H9 (cell line): ENCODE measurements at regions not wholly inside any gene's neighbourhood (a gene's known extent, or its start where the extent isn't known, plus 50 kb on each side); places are given as distances from the start of the nearest gene placed in this dataset.

ENCODE experiments used
- DNase-seq: peaks from one replicate; pipeline ENCODE4 v3.0.0-alpha.2; 2017
- H2AFZ ChIP-seq: one replicate; pipeline ENCODE4 v1.6.1; 2013; ENCODE audit warnings: mild to moderate bottlenecking, low read length, control low read depth, moderate library complexity
- H2AK5ac ChIP-seq: 2 replicates; pipeline ENCODE4 v1.6.1; 2013; ENCODE audit warnings: low read length, control low read depth, mixed read lengths; ENCODE audit not compliant: insufficient read length
- H2BK120ac ChIP-seq: one replicate; pipeline ENCODE4 v1.6.1; 2013; ENCODE audit warnings: low read depth, mild to moderate bottlenecking, low read length, control low read depth, inconsistent platforms; ENCODE audit not compliant: poor library complexity, severe bottlenecking
- H2BK12ac ChIP-seq: 2 replicates; pipeline ENCODE4 v1.6.1; 2013; ENCODE audit warnings: low read length, control low read depth, mixed read lengths, low read depth; ENCODE audit not compliant: insufficient read length
- H2BK15ac ChIP-seq: 2 replicates; pipeline ENCODE4 v1.6.1; 2013; ENCODE audit warnings: low read depth, low read length, control low read depth
- H2BK20ac ChIP-seq: one replicate; pipeline ENCODE4 v1.6.1; 2013; ENCODE audit warnings: low read depth, mild to moderate bottlenecking, low read length, control low read depth, inconsistent platforms; ENCODE audit not compliant: poor library complexity, severe bottlenecking
- H2BK5ac ChIP-seq: 2 replicates; pipeline ENCODE4 v1.6.1; 2013; ENCODE audit warnings: low read length, control low read depth, mixed read lengths; ENCODE audit not compliant: insufficient read length
- H3K14ac ChIP-seq: 2 replicates; pipeline ENCODE4 v1.6.1; 2013; ENCODE audit warnings: low read length, control low read depth; ENCODE audit not compliant: insufficient read depth
- H3K18ac ChIP-seq: 2 replicates; pipeline ENCODE4 v1.6.1; 2013; ENCODE audit warnings: low read depth, mild to moderate bottlenecking, mixed read lengths, low read length, control low read depth; ENCODE audit not compliant: insufficient read length
- H3K23ac ChIP-seq: 2 replicates; pipeline ENCODE4 v1.6.1; 2013; ENCODE audit warnings: low read length, control low read depth, mixed read lengths, low read depth; ENCODE audit not compliant: insufficient read length
- H3K23me2 ChIP-seq: 2 replicates; pipeline ENCODE4 v1.6.1; 2013; ENCODE audit warnings: low read depth, mild to moderate bottlenecking, mixed read lengths, low read length, control low read depth; ENCODE audit not compliant: insufficient read length, poor library complexity, severe bottlenecking
- H3K27ac ChIP-seq: 2 replicates; pipeline ENCODE4 v1.5.1; 2013; ENCODE audit warnings: low read length, control low read depth, mixed read lengths, low read depth; ENCODE audit not compliant: insufficient read length
- H3K27me3 ChIP-seq: 2 replicates; pipeline ENCODE4 v1.6.1; 2013; ENCODE audit warnings: low read length, control low read depth, inconsistent platforms; ENCODE audit not compliant: insufficient read depth
- H3K4ac ChIP-seq: 2 replicates; pipeline ENCODE4 v1.6.1; 2013; ENCODE audit warnings: low read depth, mild to moderate bottlenecking, control low read depth, inconsistent platforms, low read length, moderate library complexity
- H3K4me1 ChIP-seq: 2 replicates; pipeline ENCODE4 v1.6.1; 2013; ENCODE audit warnings: low read length, control low read depth, inconsistent platforms; ENCODE audit not compliant: insufficient read depth
- H3K4me2 ChIP-seq: 2 replicates; pipeline ENCODE4 v1.6.1; 2013; ENCODE audit warnings: low read length, control low read depth, mixed read lengths; ENCODE audit not compliant: insufficient read length, insufficient read depth
- H3K56ac ChIP-seq: 2 replicates; pipeline ENCODE4 v1.6.1; 2013; ENCODE audit warnings: low read depth, mild to moderate bottlenecking, mixed read lengths, low read length, control low read depth; ENCODE audit not compliant: insufficient read length
- H3K79me1 ChIP-seq: 2 replicates; pipeline ENCODE4 v1.6.1; 2013; ENCODE audit warnings: low read depth, mild to moderate bottlenecking, moderate library complexity, low read length, control low read depth, inconsistent platforms; ENCODE audit not compliant: insufficient read depth, poor library complexity, severe bottlenecking
- H3K79me2 ChIP-seq: 2 replicates; pipeline ENCODE4 v1.6.1; 2013; ENCODE audit warnings: low read length, control low read depth, inconsistent platforms; ENCODE audit not compliant: insufficient read depth
- H3K9ac ChIP-seq: 2 replicates; pipeline ENCODE4 v1.6.1; 2013; ENCODE audit warnings: low read length, control low read depth, mixed read lengths; ENCODE audit not compliant: insufficient read length; ENCODE audit errors: extremely low read depth
- H3K9me3 ChIP-seq: one replicate; pipeline ENCODE4 v1.6.1; 2013; ENCODE audit warnings: low read depth, low read length, inconsistent platforms; ENCODE audit not compliant: control insufficient read depth
- H3T11ph ChIP-seq: one replicate; pipeline ENCODE4 v1.6.1; 2013; ENCODE audit warnings: mild to moderate bottlenecking, low read length, control low read depth, inconsistent platforms
- H4K20me1 ChIP-seq: one replicate; pipeline ENCODE4 v1.6.1; 2013; ENCODE audit not compliant: control insufficient read depth, insufficient read length, insufficient read depth
- H4K5ac ChIP-seq: 2 replicates; pipeline ENCODE4 v1.6.1; 2013; ENCODE audit warnings: low read depth, mild to moderate bottlenecking, mixed read lengths, low read length, control low read depth; ENCODE audit not compliant: insufficient read length
- H4K8ac ChIP-seq: replicated peaks from 2 replicates; pipeline ENCODE4 v1.6.1; 2013; ENCODE audit warnings: low read length, control low read depth, mixed read lengths, low read depth; ENCODE audit not compliant: insufficient read length
- H4K91ac ChIP-seq: 2 replicates; pipeline ENCODE4 v1.6.1; 2013; ENCODE audit warnings: low read depth, mild to moderate bottlenecking, moderate library complexity, mixed read lengths, low read length, control low read depth; ENCODE audit not compliant: insufficient read length
- H3K27ac Mint-ChIP-seq, 3 experiments: 2 replicates in 2 of 3; 3 replicates in 1 of 3; pipeline ENCODE4 v1.8.0; 2020 to 2021; ENCODE audit warnings: mixed read lengths in 3 of 3, mild to moderate bottlenecking in 1 of 3, moderate library complexity in 1 of 3
- H3K27me3 Mint-ChIP-seq: 2 replicates; pipeline ENCODE4 v1.8.0; 2021; ENCODE audit warnings: low read depth, mild to moderate bottlenecking, moderate library complexity, mixed read lengths
- H3K36me3 Mint-ChIP-seq, 3 experiments: 2 replicates in 2 of 3; 3 replicates in 1 of 3; pipeline ENCODE4 v1.8.0; 2020 to 2021; ENCODE audit warnings: low read depth in 3 of 3, mixed read lengths in 3 of 3; ENCODE audit not compliant: insufficient read depth in 1 of 3
- H3K4me1 Mint-ChIP-seq, 2 experiments: 2 replicates each; pipeline ENCODE4 v1.8.0; 2020; ENCODE audit warnings: mixed read lengths in 2 of 2
- H3K4me3 Mint-ChIP-seq, 2 experiments: 2 replicates in 1 of 2; 3 replicates in 1 of 2; pipeline ENCODE4 v1.8.0; 2020 to 2021; ENCODE audit warnings: mild to moderate bottlenecking in 2 of 2, mixed read lengths in 2 of 2, moderate library complexity in 1 of 2
- H3K9me3 Mint-ChIP-seq, 2 experiments: 2 replicates in 1 of 2; 3 replicates in 1 of 2; pipeline ENCODE4 v1.8.0; 2020; ENCODE audit warnings: mild to moderate bottlenecking in 2 of 2, mixed read lengths in 2 of 2, moderate library complexity in 1 of 2
- WGBS: extraction: QIAGEN DNeasy Blood & Tissue Kit; methylation state at CpG from one replicate; pipeline ENCODE4 v1.1.7; 2013; ENCODE audit warnings: missing lambda C conversion rate, low lambda C conversion rate, mixed read lengths; ENCODE audit not compliant: insufficient read length; ENCODE audit errors: extremely low coverage; 5-methylcytosine and 5-hydroxymethylcytosine counted together
- TF ChIP-seq, protein P1 (sequence below): fragments of 200-600 bp; sonication (generic); conservative IDR thresholded peaks from 3 replicates; pipeline ENCODE4 v1.8.0; 2021; ENCODE audit warnings: antibody characterized with exemption, mild to moderate bottlenecking

DNA sequence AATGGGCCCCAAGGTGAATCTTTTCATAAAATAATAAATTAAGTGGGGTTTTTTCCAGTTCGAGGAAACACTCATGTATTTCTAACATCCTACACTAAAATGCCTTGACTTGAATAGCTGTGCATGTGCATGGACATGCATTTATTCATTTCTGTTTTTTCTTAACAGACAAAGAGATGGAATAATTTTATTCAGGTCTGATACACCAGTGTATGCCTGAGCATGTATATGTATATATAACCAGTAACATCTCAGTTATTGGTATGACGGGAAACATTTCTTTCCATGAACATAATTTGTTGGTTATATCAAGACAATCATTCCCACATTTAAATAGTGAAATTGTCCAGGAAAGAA lies 468.7 kb upstream of the TNP1 start:
- Histone ChIP-seq H2BK15ac (no peak overlapping the region), H2AK5ac (no peak overlapping the region), H3K23me2 (no peaks in the 10 kb centered on the region), H4K5ac (no peak overlapping the region), H3K4me2 (no peak overlapping the region), H3K18ac (no peak overlapping the region), H2BK12ac (no peak overlapping the region), H3K79me1 (no peaks in the 10 kb centered on the region), H3K27me3 (no peaks in the 10 kb centered on the region), H2AFZ (no peak overlapping the region), H3K14ac (no peak overlapping the region), H3K9ac (no peak overlapping the region), H3K27ac (no peak overlapping the region), H3K23ac (no peak overlapping the region), H3T11ph (no peak overlapping the region), H4K91ac (no peak overlapping the region), H2BK20ac (no peak overlapping the region), H4K8ac (no peak overlapping the region), H3K56ac (no peak overlapping the region), H2BK5ac (no peak overlapping the region), H3K79me2 (no peaks in the 10 kb centered on the region), H4K20me1 (no peaks in the 10 kb centered on the region), H3K4me1 (peaks cover 6% of the 10 kb centered on the region; the same call in 1 of the 2 replicates), H3K9me3 (no peaks in the 10 kb centered on the region), H2BK120ac (no peak overlapping the region), H3K4ac (no peak overlapping the region)
- no peak for DNase-seq
- no peaks in the 10 kb centered on the region; the same call in 1 of the 2 replicates for H3K27me3 Mint-ChIP-seq
- TF ChIP-seq, protein P1, sequence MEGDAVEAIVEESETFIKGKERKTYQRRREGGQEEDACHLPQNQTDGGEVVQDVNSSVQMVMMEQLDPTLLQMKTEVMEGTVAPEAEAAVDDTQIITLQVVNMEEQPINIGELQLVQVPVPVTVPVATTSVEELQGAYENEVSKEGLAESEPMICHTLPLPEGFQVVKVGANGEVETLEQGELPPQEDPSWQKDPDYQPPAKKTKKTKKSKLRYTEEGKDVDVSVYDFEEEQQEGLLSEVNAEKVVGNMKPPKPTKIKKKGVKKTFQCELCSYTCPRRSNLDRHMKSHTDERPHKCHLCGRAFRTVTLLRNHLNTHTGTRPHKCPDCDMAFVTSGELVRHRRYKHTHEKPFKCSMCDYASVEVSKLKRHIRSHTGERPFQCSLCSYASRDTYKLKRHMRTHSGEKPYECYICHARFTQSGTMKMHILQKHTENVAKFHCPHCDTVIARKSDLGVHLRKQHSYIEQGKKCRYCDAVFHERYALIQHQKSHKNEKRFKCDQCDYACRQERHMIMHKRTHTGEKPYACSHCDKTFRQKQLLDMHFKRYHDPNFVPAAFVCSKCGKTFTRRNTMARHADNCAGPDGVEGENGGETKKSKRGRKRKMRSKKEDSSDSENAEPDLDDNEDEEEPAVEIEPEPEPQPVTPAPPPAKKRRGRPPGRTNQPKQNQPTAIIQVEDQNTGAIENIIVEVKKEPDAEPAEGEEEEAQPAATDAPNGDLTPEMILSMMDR: no peak
- H3K4me1 Mint-ChIP-seq: peaks cover 28 to 35% of the 10 kb centered on the region in 2 experiments
- no CpG with 5 or more reads among the region's 2 CpGs for WGBS
- no peaks in the 10 kb centered on the region; a peak in 1 of 5 replicates for H3K9me3 Mint-ChIP-seq
- H3K4me3 Mint-ChIP-seq: no peak overlapping the region
- no peaks in the 10 kb centered on the region; a peak in 2 of 7 replicates for H3K36me3 Mint-ChIP-seq
- H3K27ac Mint-ChIP-seq: no peak overlapping the region
